Ovary (tissue), 7 donors: ENCODE measurements at regions not wholly inside any gene's neighbourhood (a gene's known extent, or its start where the extent isn't known, plus 50 kb on each side); places are given as distances from the start of the nearest gene placed in this dataset. TPM values are rescaled to one million over a fixed set of nuclear protein-coding genes. Genes with fewer than 3 reads are reported as not detected.

Experiments
- DNase-seq, 5 donors: peaks; one replicate each; pipeline ENCODE4 v3.0.0-alpha.2; 2019 to 2020
- H3K27ac ChIP-seq, 2 donors: fragments of 200-600 bp; one replicate each; pipeline versions ENCODE4 v1.5.1 to v1.8.0; 2019 to 2022
- H3K27me3 ChIP-seq: fragments of 200-600 bp; one replicate; pipeline ENCODE4 v1.8.0; 2022
- H3K36me3 ChIP-seq: fragments of 200-600 bp; sonication (generic); one replicate; pipeline ENCODE4 v1.5.1; 2019
- H3K4me1 ChIP-seq: one replicate; pipeline ENCODE4 v1.8.1; 2013; ENCODE audit warnings: mild to moderate bottlenecking, moderate library complexity; ENCODE audit not compliant: insufficient read depth
- H3K4me3 ChIP-seq: fragments of 200-600 bp; sonication (generic); one replicate; pipeline ENCODE4 v1.5.1; 2017
- H3K9me3 ChIP-seq, 2 donors: fragments of 200-600 bp in 1 of 2; sonication (generic) in 1 of 2; one replicate each; pipeline versions ENCODE4 v1.5.1 to v1.8.1; 2013 to 2019; ENCODE audit warnings: mild to moderate bottlenecking in 1 of 2, moderate library complexity in 1 of 2
- EP300 ChIP-seq: sonication (generic); formaldehyde crosslinking; IDR thresholded peaks from one replicate; pipeline ENCODE4 v1.6.1; 2017; ENCODE audit warnings: antibody characterized with exemption
- POLR2A ChIP-seq: fragments of 450-650 bp; IDR thresholded peaks from one replicate; pipeline ENCODE4 v1.6.1; 2017; ENCODE audit warnings: antibody characterized with exemption, mild to moderate bottlenecking, moderate library complexity
- WGBS, 3 donors: extraction: QIAGEN DNeasy Blood & Tissue Kit in 1 of 3; methylation state at CpG; one replicate each; pipeline versions ENCODE4 v1.1.5 to v1.1.7; 2013 to 2017; 5-methylcytosine and 5-hydroxymethylcytosine counted together
- intact Hi-C, 4 donors: fragments of 100-400 bp; cut with DNase I; formaldehyde crosslinking; loops; one replicate each; pipeline versions ENCODE4 v1.11.0 to v1.15.1; 2022 to 2023
- small RNA-seq: library from RNA; depleted of rRNA; stranded (forward); fragments of <200 nt; gene quantifications from one replicate; pipeline ENCODE3, GENCODE V24; 2016
- TF ChIP-seq, protein P1 (sequence below), 3 donors: fragments of 450-650 bp in 2 of 3; fragments of 200-600 bp in 1 of 3; IDR thresholded peaks; one replicate each; pipeline versions ENCODE4 v1.5.1 to v1.8.0; 2016 to 2022; ENCODE audit warnings: antibody characterized with exemption in 3 of 3, mild to moderate bottlenecking in 1 of 3
- donor health status: DM: no; HTN: no; CAD: no; lungs with moderate emphysema.
- donor health status: DM: no; HTN: no; CAD: no.
- donor health status: Bipolar disorder and iron deficiency.
- donor health status: DM: no; HTN: no; CAD: no.
- donor health status: DM: yes; HTN: yes; CAD: no.

DNA sequence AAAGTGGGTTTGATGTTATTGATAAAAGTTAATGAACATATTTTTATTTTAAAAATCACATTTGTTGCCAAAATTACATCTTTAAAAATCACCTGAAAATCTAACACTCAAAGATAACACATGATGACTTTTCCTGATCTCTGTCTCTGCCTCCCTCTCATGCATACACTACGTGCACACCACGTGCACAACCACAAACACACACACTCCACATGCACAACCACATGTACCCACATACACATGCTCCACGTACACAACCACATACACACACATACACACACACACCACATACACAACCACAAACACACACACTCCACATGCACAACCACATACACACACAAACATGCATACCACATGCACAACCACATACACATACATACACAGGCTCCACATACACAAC, 61.8 kb upstream of the TMEM132C start:
- no peaks in the 10 kb centered on the region for H3K27me3 ChIP-seq
- intact Hi-C loops: loop anchor here in 1 of 4 donors (10.0 kb wide), 1 partner anchor 1710 kb away; no protein-coding TSS in a partner anchor
- H3K27ac ChIP-seq: no peak overlapping the region
- no peak for TF ChIP-seq POLR2A
- TF ChIP-seq, protein P1, sequence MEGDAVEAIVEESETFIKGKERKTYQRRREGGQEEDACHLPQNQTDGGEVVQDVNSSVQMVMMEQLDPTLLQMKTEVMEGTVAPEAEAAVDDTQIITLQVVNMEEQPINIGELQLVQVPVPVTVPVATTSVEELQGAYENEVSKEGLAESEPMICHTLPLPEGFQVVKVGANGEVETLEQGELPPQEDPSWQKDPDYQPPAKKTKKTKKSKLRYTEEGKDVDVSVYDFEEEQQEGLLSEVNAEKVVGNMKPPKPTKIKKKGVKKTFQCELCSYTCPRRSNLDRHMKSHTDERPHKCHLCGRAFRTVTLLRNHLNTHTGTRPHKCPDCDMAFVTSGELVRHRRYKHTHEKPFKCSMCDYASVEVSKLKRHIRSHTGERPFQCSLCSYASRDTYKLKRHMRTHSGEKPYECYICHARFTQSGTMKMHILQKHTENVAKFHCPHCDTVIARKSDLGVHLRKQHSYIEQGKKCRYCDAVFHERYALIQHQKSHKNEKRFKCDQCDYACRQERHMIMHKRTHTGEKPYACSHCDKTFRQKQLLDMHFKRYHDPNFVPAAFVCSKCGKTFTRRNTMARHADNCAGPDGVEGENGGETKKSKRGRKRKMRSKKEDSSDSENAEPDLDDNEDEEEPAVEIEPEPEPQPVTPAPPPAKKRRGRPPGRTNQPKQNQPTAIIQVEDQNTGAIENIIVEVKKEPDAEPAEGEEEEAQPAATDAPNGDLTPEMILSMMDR (IDR thresholded peaks at IDR 0.05): no peak
- TF ChIP-seq EP300: no peak
- no peak overlapping the region for H3K4me3 ChIP-seq
- DNase-seq: no peak
- no peaks in the 10 kb centered on the region for H3K4me1 ChIP-seq
- H3K9me3 ChIP-seq: no peaks in the 10 kb centered on the region
- WGBS, 3 donors: 56 to 71% (median 59%) methylated on average over 3 of the region's 3 CpGs
- no peaks in the 10 kb centered on the region for H3K36me3 ChIP-seq

DNA sequence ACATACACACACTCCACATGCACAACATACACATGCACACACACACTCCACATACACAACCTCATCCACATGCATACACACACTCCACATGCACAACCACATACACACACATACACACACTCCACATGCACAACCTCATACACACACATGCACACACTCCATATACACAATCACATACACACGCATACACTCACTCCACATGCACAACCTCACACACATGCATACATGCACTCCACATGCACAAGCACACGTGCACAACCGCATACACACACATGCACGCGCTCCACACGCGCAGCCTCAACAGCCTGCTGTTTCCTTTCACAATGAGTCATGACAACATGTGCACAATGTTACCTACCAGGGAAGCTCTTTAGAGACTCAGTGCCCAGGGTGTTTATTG, 61.2 kb upstream of the TMEM132C start:
- no peak for DNase-seq

More for the DNA sequence above, 61.2 kb upstream of the TMEM132C start:
- intact Hi-C loops: loop anchor here in 1 of 4 donors (10.0 kb wide), 1 partner anchor 1709 kb away; no protein-coding TSS in a partner anchor
- H3K4me1 ChIP-seq: no peaks in the 10 kb centered on the region
- H3K4me3 ChIP-seq: no peak overlapping the region
- WGBS, 3 donors: 94 to 98% (median 95%) methylated on average over 7 of the region's 7 CpGs
- H3K36me3 ChIP-seq: no peaks in the 10 kb centered on the region
- no peaks in the 10 kb centered on the region for H3K27me3 ChIP-seq
- no peaks in the 10 kb centered on the region for H3K9me3 ChIP-seq
- no peak overlapping the region for H3K27ac ChIP-seq
- TF ChIP-seq EP300 (no peak), POLR2A (no peak)
- TF ChIP-seq, protein P1 (IDR thresholded peaks at IDR 0.05): no peak

Small RNA genes lying in the stretch of these regions (small RNA-seq; reads per million reads assigned to genes)
- gene AC006065.2 (not detected), gene AC073913.2 (not detected), gene HSPE1P20 (not detected), gene RF00019 (not detected), gene RNU1-104P (not detected)
